Esophagus muscularis mucosa (tissue), 4 donors: ENCODE measurements at regions not wholly inside any gene's neighbourhood (a gene's known extent, or its start where the extent isn't known, plus 50 kb on each side); places are given as distances from the start of the nearest gene placed in this dataset.

Experiments used
- DNase-seq: peaks from one replicate; pipeline ENCODE4 v3.0.0-alpha.2; 2017; ENCODE audit errors: extremely low spot score
- H3K27ac ChIP-seq, 4 donors: fragments of 200-600 bp; sonication (generic); replicated peaks in 1 of 4; 1 replicate in 3 of 4; 2 replicates in 1 of 4; pipeline ENCODE4 v1.5.1; 2016 to 2019; ENCODE audit warnings: mild to moderate bottlenecking in 1 of 4
- H3K27me3 ChIP-seq, 4 donors: fragments of 200-600 bp; sonication (generic); one replicate each; pipeline versions ENCODE4 v1.5.1 to v1.6.0; 2016 to 2019
- H3K36me3 ChIP-seq, 4 donors: fragments of 200-600 bp; sonication (generic); one replicate each; pipeline ENCODE4 v1.5.1; 2016 to 2019
- H3K4me1 ChIP-seq, 4 donors: fragments of 200-600 bp; sonication (generic); one replicate each; pipeline ENCODE4 v1.5.1; 2016 to 2019
- H3K4me3 ChIP-seq, 4 donors: fragments of 200-600 bp; sonication (generic); 1 replicate in 2 of 4; 2 replicates in 2 of 4; pipeline ENCODE4 v1.5.1; 2016 to 2019; ENCODE audit warnings: mild to moderate bottlenecking in 4 of 4, moderate library complexity in 1 of 4
- H3K9me3 ChIP-seq, 4 donors: fragments of 200-600 bp; sonication (generic); 1 replicate in 3 of 4; 2 replicates in 1 of 4; pipeline ENCODE4 v1.5.1; 2016 to 2019
- EP300 ChIP-seq: sonication (generic); formaldehyde crosslinking; IDR thresholded peaks from one replicate; pipeline ENCODE4 v1.6.1; 2017; ENCODE audit warnings: antibody characterized with exemption
- POLR2A ChIP-seq: fragments of 450-650 bp; IDR thresholded peaks from one replicate; pipeline ENCODE4 v1.6.1; 2017; ENCODE audit warnings: antibody characterized with exemption, moderate library complexity, mild to moderate bottlenecking, low read depth
- POLR2AphosphoS5 ChIP-seq, 2 donors: sonication (generic); formaldehyde crosslinking; IDR thresholded peaks; one replicate each; pipeline ENCODE4 v1.6.1; 2017; ENCODE audit warnings: antibody characterized with exemption in 2 of 2
- WGBS: methylation state at CpG from one replicate; pipeline ENCODE4 v1.1.5; 2018; 5-methylcytosine and 5-hydroxymethylcytosine counted together
- intact Hi-C: fragments of 100-400 bp; cut with DNase I; formaldehyde crosslinking; loops from one replicate; pipeline ENCODE4 v1.15.1; 2023
- TF ChIP-seq, protein P1 (sequence below), 3 experiments: fragments of 200-600 bp in 2 of 3; fragments of 450-650 bp in 1 of 3; sonication (generic) in 2 of 3; IDR thresholded peaks; one replicate each; pipeline ENCODE4 v1.5.1; 2017 to 2019; ENCODE audit warnings: antibody characterized with exemption in 3 of 3, mild to moderate bottlenecking in 2 of 3, moderate library complexity in 1 of 3

DNA sequence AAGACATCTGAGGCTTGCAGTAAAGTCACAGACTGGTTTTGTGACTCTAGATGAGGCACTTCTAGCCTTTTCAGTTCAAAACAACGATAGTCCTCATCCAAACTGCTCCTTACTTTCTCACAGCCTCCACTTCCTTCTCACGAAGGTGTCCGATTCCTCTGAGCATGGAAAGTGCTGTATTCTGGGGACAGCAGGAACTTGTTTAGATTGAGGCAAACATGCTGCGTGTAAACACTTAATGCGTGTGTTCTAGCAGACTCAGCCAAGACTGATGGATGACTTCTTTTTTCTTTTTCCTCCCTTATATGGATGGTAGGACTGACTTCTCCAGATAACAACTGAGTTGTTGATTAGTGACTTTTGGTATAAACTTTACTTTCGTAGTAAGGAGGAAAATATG is 80.2 kb upstream of the PRDM1 start:
- no peak overlapping the region for H3K4me3 ChIP-seq
- no peak for DNase-seq
- WGBS, result 70% methylated on average over 6 of the region's 6 CpGs
- no peaks in the 10 kb centered on the region for H3K4me1 ChIP-seq
- no peaks in the 10 kb centered on the region for H3K27me3 ChIP-seq
- no peaks in the 10 kb centered on the region for H3K9me3 ChIP-seq
- TF ChIP-seq POLR2AphosphoS5 (IDR thresholded peaks at IDR 0.05) (no peak), POLR2A (no peak), EP300 (no peak)
- TF ChIP-seq, protein P1, sequence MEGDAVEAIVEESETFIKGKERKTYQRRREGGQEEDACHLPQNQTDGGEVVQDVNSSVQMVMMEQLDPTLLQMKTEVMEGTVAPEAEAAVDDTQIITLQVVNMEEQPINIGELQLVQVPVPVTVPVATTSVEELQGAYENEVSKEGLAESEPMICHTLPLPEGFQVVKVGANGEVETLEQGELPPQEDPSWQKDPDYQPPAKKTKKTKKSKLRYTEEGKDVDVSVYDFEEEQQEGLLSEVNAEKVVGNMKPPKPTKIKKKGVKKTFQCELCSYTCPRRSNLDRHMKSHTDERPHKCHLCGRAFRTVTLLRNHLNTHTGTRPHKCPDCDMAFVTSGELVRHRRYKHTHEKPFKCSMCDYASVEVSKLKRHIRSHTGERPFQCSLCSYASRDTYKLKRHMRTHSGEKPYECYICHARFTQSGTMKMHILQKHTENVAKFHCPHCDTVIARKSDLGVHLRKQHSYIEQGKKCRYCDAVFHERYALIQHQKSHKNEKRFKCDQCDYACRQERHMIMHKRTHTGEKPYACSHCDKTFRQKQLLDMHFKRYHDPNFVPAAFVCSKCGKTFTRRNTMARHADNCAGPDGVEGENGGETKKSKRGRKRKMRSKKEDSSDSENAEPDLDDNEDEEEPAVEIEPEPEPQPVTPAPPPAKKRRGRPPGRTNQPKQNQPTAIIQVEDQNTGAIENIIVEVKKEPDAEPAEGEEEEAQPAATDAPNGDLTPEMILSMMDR (IDR thresholded peaks at IDR 0.05), result no peak
- intact Hi-C loops, result no loop called here
- no peak overlapping the region for H3K27ac ChIP-seq
- no peaks in the 10 kb centered on the region for H3K36me3 ChIP-seq

DNA sequence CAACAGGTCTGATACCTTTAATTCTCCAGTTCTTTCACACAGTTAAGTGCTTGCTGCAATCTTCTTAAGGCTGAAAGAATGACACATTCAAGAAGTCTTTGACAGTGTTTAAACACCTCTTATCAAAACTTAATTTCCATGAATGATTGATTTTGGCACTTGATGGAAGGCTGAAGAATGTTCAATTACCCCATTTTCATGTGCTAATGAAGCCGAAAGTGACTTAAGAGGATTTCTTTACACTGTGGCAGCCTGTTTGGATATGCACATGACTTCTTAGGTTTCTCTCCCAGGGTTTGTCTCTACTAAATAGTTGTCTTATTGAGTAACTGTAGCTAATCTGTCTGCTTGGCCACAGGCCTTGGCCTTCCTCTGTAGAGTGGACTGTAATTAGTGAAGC is 81.1 kb upstream of the PRDM1 start:
- Histone ChIP-seq H3K27ac (no peak overlapping the region), H3K27me3 (peaks cover 0 to 4% (median 0%) of the 10 kb centered on the region in 4 donors), H3K4me3 (no peak overlapping the region), H3K4me1 (no peaks in the 10 kb centered on the region), H3K9me3 (no peaks in the 10 kb centered on the region), H3K36me3 (no peaks in the 10 kb centered on the region)
- intact Hi-C loops, result no loop called here
- TF ChIP-seq POLR2AphosphoS5 (IDR thresholded peaks at IDR 0.05), result no peak
- TF ChIP-seq, protein P1 (IDR thresholded peaks at IDR 0.05), result no peak
- TF ChIP-seq EP300, result no peak
- TF ChIP-seq POLR2A, result no peak
- DNase-seq, result no peak
- 69% methylated on average over 1 of the region's 1 CpG for WGBS

DNA sequence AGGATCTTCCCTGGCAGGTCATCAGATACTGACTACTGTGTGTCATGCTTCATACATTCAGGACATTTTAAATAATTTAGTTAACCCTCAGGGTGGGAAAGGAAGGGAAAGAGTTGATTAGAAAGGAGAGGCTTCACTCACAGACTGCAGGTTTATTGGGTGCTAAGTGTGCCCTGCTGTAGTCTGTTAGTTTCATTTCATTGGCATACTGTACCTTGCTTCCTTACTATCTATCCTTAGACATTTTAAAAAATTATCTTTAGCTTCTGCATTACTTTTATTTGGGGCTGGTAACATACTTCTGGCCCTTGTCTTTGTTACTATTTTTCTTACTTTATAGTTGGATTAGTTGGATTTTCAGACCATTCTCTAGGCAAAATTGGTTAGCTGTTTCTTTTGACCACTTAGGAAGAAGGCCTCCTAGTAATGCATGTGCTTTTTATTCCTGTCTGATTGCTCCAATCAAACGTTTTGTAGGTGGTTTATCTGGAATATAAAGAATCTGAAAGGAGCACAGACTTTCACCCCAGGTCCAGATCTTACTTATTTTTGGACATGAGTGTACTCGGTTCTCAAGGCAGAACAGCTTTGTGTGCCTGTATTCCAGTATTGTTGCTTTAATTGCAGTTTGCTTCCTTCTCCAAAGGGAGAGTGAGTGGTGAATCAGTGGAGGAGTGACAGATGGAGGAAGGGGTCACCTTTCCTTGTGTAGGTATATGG is 82.7 kb upstream of the PRDM1 start:
- no peaks in the 10 kb centered on the region for H3K36me3 ChIP-seq
- intact Hi-C loops, result loop anchor here (2.0 kb wide), 1 partner anchor 21 kb away; no protein-coding TSS in a partner anchor
- peaks cover 0 to 20% (median 0%) of the 10 kb centered on the region in 4 donors for H3K27me3 ChIP-seq
- no peaks in the 10 kb centered on the region for H3K9me3 ChIP-seq
- TF ChIP-seq EP300 (no peak), POLR2A (no peak), POLR2AphosphoS5 (IDR thresholded peaks at IDR 0.05) (no peak)
- TF ChIP-seq, protein P1 (IDR thresholded peaks at IDR 0.05), result no peak
- no peak for DNase-seq
- 54% methylated on average over 2 of the region's 2 CpGs for WGBS
- no peaks in the 10 kb centered on the region for H3K4me1 ChIP-seq
- H3K4me3 ChIP-seq, result no peak overlapping the region
- H3K27ac ChIP-seq, result no peak overlapping the region

DNA sequence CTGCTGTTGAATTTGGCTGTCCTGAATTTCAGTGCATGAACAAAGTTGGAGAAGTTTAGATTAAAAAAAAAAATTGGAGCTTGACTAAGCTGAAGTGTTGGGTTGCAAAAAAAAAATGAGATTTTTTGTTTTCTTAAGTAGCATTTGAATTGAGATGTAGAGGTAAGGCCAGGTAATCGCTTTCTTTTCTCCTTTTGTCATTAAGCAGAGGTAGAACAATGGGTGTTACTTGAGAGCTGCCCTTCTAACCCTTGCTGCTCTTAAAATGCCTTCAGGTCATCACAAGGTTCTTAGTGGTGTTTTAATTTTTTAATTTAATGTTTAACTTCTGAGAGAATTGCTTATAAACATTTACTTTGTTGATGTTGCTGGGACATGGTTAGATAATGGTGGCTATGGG is 84.1 kb upstream of the PRDM1 start:
- Histone ChIP-seq H3K27ac (no peak overlapping the region), H3K27me3 (peaks cover 0 to 35% (median 2%) of the 10 kb centered on the region in 4 donors), H3K36me3 (no peaks in the 10 kb centered on the region), H3K9me3 (no peaks in the 10 kb centered on the region), H3K4me3 (no peak overlapping the region), H3K4me1 (no peaks in the 10 kb centered on the region)
- 79% methylated on average over 1 of the region's 1 CpG for WGBS
- TF ChIP-seq EP300 (no peak), POLR2AphosphoS5 (IDR thresholded peaks at IDR 0.05) (no peak), POLR2A (no peak)
- TF ChIP-seq, protein P1 (IDR thresholded peaks at IDR 0.05), result no peak
- intact Hi-C loops, result loop anchor here (2.0 kb wide), 1 partner anchor 19 kb away; no protein-coding TSS in a partner anchor
- DNase-seq, result no peak

DNA sequence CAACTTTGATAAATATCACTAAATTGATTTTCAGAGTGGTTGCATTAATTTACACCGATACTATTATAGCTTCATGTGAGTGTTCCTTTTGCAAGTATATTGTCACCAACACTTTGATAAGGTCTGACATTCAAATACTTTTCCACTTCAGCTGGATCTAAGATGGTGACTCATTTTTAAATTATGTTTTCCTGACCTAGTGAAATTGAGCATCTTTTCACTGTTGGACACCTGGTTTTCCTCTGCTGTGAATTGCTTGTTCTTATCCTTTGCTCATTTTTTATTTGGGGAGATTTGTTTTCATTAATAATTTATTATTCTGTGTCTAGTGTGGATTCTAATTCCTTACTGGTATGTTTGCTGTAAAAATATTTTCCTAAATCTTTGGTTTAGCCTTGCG is 85.2 kb upstream of the PRDM1 start:
- 96% methylated on average over 2 of the region's 2 CpGs for WGBS

More for the DNA sequence above, 85.2 kb upstream of the PRDM1 start:
- H3K36me3 ChIP-seq, result no peaks in the 10 kb centered on the region
- H3K4me3 ChIP-seq, result no peak overlapping the region
- intact Hi-C loops, result no loop called here
- H3K27ac ChIP-seq, result no peak overlapping the region
- no peak for DNase-seq
- H3K4me1 ChIP-seq, result no peaks in the 10 kb centered on the region
- H3K9me3 ChIP-seq, result no peaks in the 10 kb centered on the region
- peaks cover 0 to 45% (median 10%) of the 10 kb centered on the region in 4 donors for H3K27me3 ChIP-seq
- TF ChIP-seq POLR2A (no peak), POLR2AphosphoS5 (IDR thresholded peaks at IDR 0.05) (no peak), EP300 (no peak)
- TF ChIP-seq, protein P1 (IDR thresholded peaks at IDR 0.05), result no peak
